ENCODE measurements at regions not wholly inside any gene's neighbourhood (a gene's known extent, or its start where the extent isn't known, plus 50 kb on each side); places are given as distances from the start of the nearest gene placed in this dataset.

DNA sequence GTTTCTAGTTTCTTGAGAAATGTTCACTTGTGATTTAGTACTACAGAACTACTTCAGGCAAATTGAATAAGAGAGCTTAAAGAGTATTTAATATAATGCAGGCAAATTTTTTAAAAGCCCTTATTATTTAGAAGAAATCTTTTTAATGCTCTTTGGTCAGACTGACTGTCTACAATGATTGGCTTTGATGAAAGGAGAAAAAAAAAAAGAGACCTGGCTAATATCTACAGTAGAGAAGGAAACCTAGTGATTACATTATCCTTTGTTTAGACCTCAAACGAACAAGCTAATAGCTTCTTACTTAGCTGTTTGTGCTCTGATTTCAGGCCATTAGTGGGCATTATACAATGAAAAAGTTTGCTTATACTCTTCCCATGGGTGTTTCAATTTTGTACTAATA, 1043.1 kb downstream of the JRKL start:
- Histone ChIP-seq H3K4me1 (no peaks in the 10 kb centered on the region), H3K27ac (no peak overlapping the region), H3K36me3 (no peaks in the 10 kb centered on the region), H3K27me3 (no peaks in the 10 kb centered on the region), H3K4me3 (replicated peaks in 1 of 3) (no peak overlapping the region), H3K9me3 (no peaks in the 10 kb centered on the region)
- intact Hi-C loops (cut with DNase I), result no loop called here
- TF ChIP-seq, protein P1, sequence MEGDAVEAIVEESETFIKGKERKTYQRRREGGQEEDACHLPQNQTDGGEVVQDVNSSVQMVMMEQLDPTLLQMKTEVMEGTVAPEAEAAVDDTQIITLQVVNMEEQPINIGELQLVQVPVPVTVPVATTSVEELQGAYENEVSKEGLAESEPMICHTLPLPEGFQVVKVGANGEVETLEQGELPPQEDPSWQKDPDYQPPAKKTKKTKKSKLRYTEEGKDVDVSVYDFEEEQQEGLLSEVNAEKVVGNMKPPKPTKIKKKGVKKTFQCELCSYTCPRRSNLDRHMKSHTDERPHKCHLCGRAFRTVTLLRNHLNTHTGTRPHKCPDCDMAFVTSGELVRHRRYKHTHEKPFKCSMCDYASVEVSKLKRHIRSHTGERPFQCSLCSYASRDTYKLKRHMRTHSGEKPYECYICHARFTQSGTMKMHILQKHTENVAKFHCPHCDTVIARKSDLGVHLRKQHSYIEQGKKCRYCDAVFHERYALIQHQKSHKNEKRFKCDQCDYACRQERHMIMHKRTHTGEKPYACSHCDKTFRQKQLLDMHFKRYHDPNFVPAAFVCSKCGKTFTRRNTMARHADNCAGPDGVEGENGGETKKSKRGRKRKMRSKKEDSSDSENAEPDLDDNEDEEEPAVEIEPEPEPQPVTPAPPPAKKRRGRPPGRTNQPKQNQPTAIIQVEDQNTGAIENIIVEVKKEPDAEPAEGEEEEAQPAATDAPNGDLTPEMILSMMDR (IDR thresholded peaks at IDR 0.05), result no peak
- no peak for TF ChIP-seq POLR2A (IDR thresholded peaks at IDR 0.05)
- DNase-seq, result no peak
- 52 to 58% methylated on average over 1 of the region's 1 CpG for WGBS, 2 donors

DNA sequence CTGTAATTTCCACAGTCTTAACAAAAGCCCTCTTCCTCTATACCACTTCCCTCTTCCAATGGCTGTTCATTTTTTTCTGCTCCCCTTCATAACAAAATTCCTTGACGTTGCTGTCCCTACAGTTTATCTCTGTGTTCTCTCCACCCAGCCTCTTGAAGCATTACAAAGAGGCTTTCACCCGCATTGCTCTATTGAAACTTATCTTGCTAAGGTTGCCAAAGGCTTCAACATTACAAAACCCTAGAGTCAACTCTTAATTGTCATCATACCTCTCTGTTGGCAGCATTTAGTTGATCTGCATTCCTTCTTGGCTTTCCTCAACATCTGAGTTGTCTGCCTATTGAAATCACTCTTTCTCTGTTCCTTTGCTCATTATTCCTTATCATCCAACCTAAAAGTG, 1055.7 kb downstream of the JRKL start:
- H3K27me3 ChIP-seq, result no peaks in the 10 kb centered on the region
- no peak overlapping the region for H3K4me3 ChIP-seq (replicated peaks in 1 of 3)
- WGBS, 2 donors, result 18 to 32% methylated on average over 2 of the region's 2 CpGs

DNA sequence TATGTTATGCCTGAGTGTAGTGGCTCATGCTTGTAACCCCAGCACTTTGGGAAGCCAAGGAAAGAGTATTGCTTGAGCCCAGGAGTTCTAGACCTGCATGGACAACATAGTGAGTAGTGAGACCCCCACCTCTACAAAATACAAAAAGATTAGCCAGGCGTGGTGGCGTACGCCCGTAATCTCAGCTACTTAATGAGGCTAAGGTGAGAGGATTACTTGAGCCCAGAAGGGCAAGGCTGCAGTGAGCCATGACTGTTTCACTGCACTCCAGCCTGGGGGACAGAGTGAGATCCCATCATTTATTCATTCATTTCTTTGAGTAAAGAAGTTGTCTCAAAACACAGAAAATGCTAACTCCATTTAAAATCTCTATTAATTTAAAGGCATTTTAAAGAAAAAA, 1061.6 kb downstream of the JRKL start:
- no peak for TF ChIP-seq POLR2A (IDR thresholded peaks at IDR 0.05)
- TF ChIP-seq, protein P1 (IDR thresholded peaks at IDR 0.05), result no peak
- H3K27me3 ChIP-seq, result no peaks in the 10 kb centered on the region
- H3K4me3 ChIP-seq (replicated peaks in 1 of 3), result no peak overlapping the region
- no peak overlapping the region for H3K27ac ChIP-seq
- no peaks in the 10 kb centered on the region for H3K36me3 ChIP-seq
- no peak for DNase-seq
- no peaks in the 10 kb centered on the region for H3K4me1 ChIP-seq
- WGBS, 2 donors, result 57 to 66% methylated on average over 4 of the region's 4 CpGs
- no peaks in the 10 kb centered on the region for H3K9me3 ChIP-seq
- intact Hi-C loops (cut with DNase I), result no loop called here

More for the DNA sequence above, 1055.7 kb downstream of the JRKL start:
- Histone ChIP-seq H3K9me3 (no peaks in the 10 kb centered on the region), H3K27ac (no peak overlapping the region), H3K4me1 (no peaks in the 10 kb centered on the region), H3K36me3 (no peaks in the 10 kb centered on the region)
- TF ChIP-seq, protein P1 (IDR thresholded peaks at IDR 0.05), result no peak
- TF ChIP-seq POLR2A (IDR thresholded peaks at IDR 0.05), result no peak
- DNase-seq, result no peak
- intact Hi-C loops (cut with DNase I), result no loop called here

DNA sequence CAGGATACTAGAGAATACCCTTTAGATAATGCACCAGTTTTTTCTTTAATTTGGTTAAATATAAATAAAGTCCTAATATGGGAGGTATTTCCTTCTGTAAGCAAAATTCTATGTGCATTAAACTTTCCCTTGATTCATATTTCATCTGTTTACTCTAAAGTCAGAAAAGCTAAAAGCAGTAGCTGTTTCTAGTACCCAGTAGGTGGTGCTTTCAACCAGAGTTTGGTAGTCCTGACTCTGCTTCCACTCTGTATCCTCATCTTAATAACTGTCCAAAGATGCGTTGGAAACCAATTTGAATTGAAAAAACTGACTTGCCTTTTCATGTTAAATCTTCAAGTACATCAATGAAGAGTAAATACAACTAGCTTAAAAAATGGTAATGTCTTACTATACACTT, 1065.2 kb downstream of the JRKL start:
- DNase-seq, result no peak
- Histone ChIP-seq H3K4me1 (no peaks in the 10 kb centered on the region), H3K27ac (no peak overlapping the region), H3K9me3 (no peaks in the 10 kb centered on the region), H3K4me3 (replicated peaks in 1 of 3) (no peak overlapping the region), H3K27me3 (no peaks in the 10 kb centered on the region), H3K36me3 (no peaks in the 10 kb centered on the region)
- TF ChIP-seq, protein P1 (IDR thresholded peaks at IDR 0.05), result no peak
- TF ChIP-seq POLR2A (IDR thresholded peaks at IDR 0.05), result no peak
- 47 to 54% methylated on average over 1 of the region's 1 CpG for WGBS, 2 donors
- intact Hi-C loops (cut with DNase I), result no loop called here

DNA sequence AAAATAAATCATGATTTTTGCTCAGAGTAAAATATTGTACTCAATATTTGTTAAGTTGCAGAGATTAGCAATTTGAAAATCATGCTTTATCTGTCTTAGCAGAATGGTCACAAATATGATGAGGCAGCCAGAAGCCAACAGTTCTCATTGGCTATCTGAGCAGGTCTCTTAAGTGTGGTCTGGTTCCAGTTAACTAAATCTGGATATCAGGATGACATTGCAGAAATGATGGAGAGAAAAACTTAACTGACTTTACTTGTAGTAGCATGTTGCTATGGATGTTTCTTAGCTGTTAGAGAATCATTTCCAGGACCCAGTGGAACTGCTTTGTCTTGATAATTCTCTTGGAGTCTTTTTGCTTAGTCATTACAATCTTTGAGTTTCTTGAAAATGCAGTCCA, 1070.3 kb downstream of the JRKL start:
- intact Hi-C loops (cut with DNase I), result no loop called here
- DNase-seq, result no peak
- TF ChIP-seq, protein P1 (IDR thresholded peaks at IDR 0.05), result no peak
- Histone ChIP-seq H3K36me3 (no peaks in the 10 kb centered on the region), H3K9me3 (no peaks in the 10 kb centered on the region), H3K4me1 (no peaks in the 10 kb centered on the region), H3K27ac (no peak overlapping the region), H3K27me3 (no peaks in the 10 kb centered on the region), H3K4me3 (replicated peaks in 1 of 3) (no peak overlapping the region)
